A549 (cell line): ENCODE measurements at regions not wholly inside any gene's neighbourhood (a gene's known extent, or its start where the extent isn't known, plus 50 kb on each side); places are given as distances from the start of the nearest gene placed in this dataset.

Source experiments
- CHD4 ChIP-seq: fragments of 200-600 bp; sonication (generic); IDR thresholded peaks from 2 replicates; pipeline ENCODE4 v1.6.1; 2016; ENCODE audit warnings: antibody characterized with exemption, mild to moderate bottlenecking, borderline replicate concordance
- NR3C1 ChIP-seq: fragments of >200 bp; sonication (Bioruptor Twin); formaldehyde crosslinking; IDR thresholded peaks from 3 replicates; pipeline ENCODE4 v1.6.1; 2017

- TF ChIP-seq CHD4, result no peak
- TF ChIP-seq NR3C1, result no peak
Observed at GRCh38 chr13:47665043-47665442, 336.0 kb downstream of the SUCLA2 start.
